Inferior parietal cortex (tissue), 1 donor: ENCODE measurements at regions not wholly inside any gene's neighbourhood (a gene's known extent, or its start where the extent isn't known, plus 50 kb on each side); places are given as distances from the start of the nearest gene placed in this dataset.
"Not testable (repeated sequence)": the region's sequence is repeated elsewhere in the genome, so short reads cannot be mapped to it uniquely, and the experiment has no call there.

Experiments used
- DNase-seq: peaks from one replicate; pipeline ENCODE4 v3.0.0-alpha.2; 2016; ENCODE audit errors: extremely low spot score

- DNase-seq = no peak
These were observed 63.8 kb upstream of the ENPP6 start for GRCh38 chr4:184281231-184282139.

- no peak for DNase-seq
These were observed 63.0 kb upstream of the ENPP6 start for GRCh38 chr4:184280591-184281071.

- no peak for DNase-seq
These were observed 62.5 kb upstream of the ENPP6 start for GRCh38 chr4:184280137-184280536.

- no peak for DNase-seq
These were observed 61.9 kb upstream of the ENPP6 start for GRCh38 chr4:184279496-184280061.

GRCh38 chr4:184277769-184278168, 60.1 kb upstream of the ENPP6 start:
- DNase-seq = not testable (repeated sequence)

- not testable (repeated sequence) for DNase-seq
These were observed 59.3 kb upstream of the ENPP6 start for GRCh38 chr4:184277010-184277409.

GRCh38 chr4:184276346-184276745, 58.7 kb upstream of the ENPP6 start:
- not testable (repeated sequence) for DNase-seq

- DNase-seq = no peak
These were observed 58.1 kb upstream of the ENPP6 start for GRCh38 chr4:184275766-184276165.

GRCh38 chr4:184274286-184274951, 56.7 kb upstream of the ENPP6 start:
- DNase-seq = no peak

- DNase-seq = no peak
These were observed 55.8 kb upstream of the ENPP6 start for GRCh38 chr4:184273166-184274147.

GRCh38 chr4:184270808-184271413, 53.2 kb upstream of the ENPP6 start:
- no peak for DNase-seq

GRCh38 chr4:184269879-184270430, 52.3 kb upstream of the ENPP6 start:
- no peak for DNase-seq

GRCh38 chr4:184268584-184269160, 51.0 kb upstream of the ENPP6 start:
- no peak for DNase-seq

GRCh38 chr4:184267673-184268583, 50.3 kb upstream of the ENPP6 start:
- DNase-seq = no peak
